GM21786 (cell line): ENCODE measurements at regions not wholly inside any gene's neighbourhood (a gene's known extent, or its start where the extent isn't known, plus 50 kb on each side); places are given as distances from the start of the nearest gene placed in this dataset.

Source experiments
- ATAC-seq: cut with Tn5 transposase; IDR thresholded peaks from one replicate; pipeline ENCODE4 v1.9.1; 2021; ENCODE audit not compliant: unreplicated experiment

DNA sequence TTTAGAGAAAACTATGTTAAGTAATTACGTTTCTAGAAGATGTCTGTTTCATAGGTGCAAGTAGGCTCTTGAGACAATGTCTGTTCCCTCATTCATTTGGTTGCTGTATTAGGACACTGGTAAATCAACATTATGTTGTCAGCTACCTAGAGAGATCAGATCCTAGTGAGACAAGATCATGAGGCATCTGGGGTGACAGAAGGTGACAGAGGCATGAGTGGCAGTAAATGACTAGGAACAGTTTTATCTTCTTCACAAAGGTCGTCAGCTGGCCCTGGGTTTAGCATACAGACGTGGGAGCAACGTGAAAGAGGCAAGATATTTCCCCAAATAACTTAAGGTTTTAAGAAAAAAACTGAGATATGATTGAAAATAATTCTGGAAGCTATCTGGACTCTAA is 1926.3 kb upstream of the WWC1 start:
- ATAC-seq: no peak

GRCh38 chr5:166367391-166367790 is 1924.1 kb upstream of the WWC1 start:
- ATAC-seq: no peak

- ATAC-seq: no peak
Measured at GRCh38 chr5:166369346-166369745, 1922.1 kb upstream of the WWC1 start.

GRCh38 chr5:166369807-166370206 is 1921.6 kb upstream of the WWC1 start:
- ATAC-seq: no peak

DNA sequence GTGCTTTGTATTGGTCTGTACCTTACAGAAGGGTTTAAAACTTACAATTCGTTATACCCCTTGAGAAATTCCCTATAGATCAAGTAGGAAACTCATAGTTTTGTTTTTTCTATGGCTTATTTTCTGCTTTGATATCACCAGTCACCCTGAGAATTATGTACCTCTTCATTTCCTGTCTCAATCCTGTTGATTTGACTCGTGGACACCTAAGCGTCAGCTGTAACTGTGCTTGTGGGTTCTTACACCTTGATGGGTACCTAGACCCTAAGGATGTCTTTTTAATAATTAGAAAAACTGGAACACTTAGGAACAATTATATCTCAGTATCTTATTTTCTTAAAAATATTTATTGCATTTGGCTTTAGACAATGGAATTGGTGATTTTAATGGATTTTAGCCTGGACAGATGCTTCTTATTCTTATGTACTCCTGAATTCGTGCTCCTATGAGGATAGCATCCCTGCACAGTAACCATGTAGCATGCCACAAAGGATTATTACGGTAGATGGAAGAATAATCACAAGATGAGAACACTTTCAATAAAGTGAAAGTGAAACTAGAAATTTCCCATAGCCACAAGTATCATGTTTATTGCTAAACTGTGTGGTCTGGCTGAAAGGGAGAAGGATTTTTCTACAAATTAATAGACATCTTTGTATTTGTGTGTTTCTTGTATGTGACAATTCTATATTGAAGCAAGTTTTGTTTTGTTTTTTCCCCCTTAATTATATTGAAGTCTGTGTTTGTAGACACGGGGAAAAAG is 1920.3 kb upstream of the WWC1 start:
- no peak for ATAC-seq

DNA sequence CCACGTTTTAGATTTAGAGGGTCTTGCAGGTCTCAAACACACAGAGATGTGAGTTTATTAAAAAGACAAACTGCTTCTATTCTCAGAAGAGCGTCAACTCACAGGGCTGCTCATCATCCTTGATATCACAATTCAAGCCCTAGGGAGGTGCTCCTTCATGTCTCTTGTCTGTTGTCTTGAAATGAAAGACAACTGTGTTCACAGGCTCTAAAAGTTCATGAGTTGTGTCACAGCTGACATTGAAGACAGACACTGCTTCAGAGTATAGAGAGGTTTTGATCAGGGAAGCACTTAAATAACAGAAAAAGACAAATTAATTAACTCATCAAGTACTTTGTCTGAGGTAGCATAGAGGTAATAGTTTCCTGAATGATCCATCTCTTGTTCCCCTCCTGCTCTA is 1917.6 kb upstream of the WWC1 start:
- no peak for ATAC-seq

GRCh38 chr5:166377756-166378155 is 1913.7 kb upstream of the WWC1 start:
- no peak for ATAC-seq

DNA sequence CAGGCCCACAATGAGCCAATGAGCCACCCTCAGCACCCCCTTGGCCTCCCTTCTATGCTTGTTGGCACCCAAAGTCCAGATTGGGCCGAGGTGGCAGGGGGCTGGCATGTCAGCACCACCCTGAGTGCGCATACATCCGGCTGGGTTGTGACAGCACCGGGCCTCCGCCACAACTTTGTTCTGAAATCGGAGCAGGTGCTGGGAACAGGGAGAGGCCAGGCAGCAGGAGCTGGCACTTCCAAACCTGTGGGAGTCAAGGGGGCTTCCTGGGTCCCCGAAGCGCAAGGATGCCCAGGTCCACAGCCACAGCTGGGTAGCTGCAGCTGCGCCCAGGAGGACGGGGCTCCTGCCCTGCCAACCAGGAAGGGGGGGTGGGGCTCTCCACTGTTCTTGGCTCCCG is 1911.9 kb upstream of the WWC1 start:
- no peak for ATAC-seq

GRCh38 chr5:166382031-166382430 is 1909.4 kb upstream of the WWC1 start:
- ATAC-seq: no peak

DNA sequence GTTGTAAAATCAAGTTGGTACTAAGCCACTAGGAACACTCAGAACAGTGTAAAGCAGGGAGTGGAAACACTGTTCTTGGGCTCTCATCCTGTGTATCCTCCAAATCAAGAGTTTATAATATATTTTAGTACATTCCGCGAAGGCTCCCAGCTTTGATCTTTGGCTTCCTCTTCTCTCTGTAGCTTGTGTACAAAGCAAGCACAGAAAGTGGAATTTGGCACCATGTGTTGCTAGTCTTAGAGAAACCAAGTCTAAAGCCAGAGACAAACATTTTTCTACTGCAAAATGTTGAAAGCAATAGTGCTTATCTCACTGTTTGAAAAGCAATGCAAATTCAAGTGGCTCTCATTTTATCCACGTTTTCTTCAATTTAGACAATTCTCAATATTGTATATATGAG is 1893.3 kb upstream of the WWC1 start:
- no peak for ATAC-seq

DNA sequence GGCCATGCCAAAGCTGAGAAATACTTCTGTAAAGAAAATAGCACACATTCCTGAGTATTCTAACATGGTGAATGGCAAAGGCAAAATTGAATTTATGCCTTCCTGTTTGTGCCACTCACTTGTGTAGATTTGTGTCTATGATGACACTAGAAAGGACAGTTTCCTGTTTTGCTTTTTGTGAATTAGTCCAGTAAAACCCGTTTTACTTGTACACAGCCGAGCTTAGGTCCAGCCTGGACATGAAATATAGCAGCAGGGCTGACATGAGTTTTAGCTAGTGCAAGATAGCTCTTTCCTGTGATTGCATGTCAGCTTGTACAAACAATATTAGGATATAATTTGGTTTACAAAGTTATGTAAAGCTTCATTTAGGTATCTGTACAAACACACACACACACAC is 1891.7 kb upstream of the WWC1 start:
- ATAC-seq: no peak

GRCh38 chr5:166401391-166401790 is 1890.1 kb upstream of the WWC1 start:
- ATAC-seq: no peak

- ATAC-seq: no peak
Measured at GRCh38 chr5:166412191-166412590, 1879.3 kb upstream of the WWC1 start.

GRCh38 chr5:166427211-166427610 is 1864.2 kb upstream of the WWC1 start:
- ATAC-seq: no peak

DNA sequence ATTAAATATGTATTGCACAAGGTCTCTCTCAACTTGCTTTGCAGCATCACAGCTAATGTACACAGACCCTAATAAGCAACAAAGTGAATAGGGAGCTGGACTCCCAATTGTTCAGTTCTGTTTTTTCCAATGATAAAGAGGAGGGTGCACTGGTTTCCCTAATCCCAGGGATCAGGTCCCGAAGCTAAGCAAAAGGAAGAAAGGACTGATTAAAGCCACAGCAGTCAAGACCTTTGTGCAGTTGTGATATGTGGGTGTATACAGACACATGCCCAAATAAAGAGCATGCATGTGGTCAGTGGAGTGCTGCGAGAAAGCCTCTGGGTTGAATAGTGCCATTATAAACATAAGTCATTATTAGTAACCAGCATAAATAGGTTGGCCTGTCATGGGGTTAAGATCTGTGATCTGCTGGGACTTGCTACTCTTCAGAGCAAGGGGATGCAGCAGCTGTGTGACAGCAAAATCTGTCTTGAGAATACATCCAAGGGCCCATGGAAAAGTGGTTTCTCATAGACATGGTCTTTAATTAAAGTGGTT is 1863.1 kb upstream of the WWC1 start:
- ATAC-seq: no peak

DNA sequence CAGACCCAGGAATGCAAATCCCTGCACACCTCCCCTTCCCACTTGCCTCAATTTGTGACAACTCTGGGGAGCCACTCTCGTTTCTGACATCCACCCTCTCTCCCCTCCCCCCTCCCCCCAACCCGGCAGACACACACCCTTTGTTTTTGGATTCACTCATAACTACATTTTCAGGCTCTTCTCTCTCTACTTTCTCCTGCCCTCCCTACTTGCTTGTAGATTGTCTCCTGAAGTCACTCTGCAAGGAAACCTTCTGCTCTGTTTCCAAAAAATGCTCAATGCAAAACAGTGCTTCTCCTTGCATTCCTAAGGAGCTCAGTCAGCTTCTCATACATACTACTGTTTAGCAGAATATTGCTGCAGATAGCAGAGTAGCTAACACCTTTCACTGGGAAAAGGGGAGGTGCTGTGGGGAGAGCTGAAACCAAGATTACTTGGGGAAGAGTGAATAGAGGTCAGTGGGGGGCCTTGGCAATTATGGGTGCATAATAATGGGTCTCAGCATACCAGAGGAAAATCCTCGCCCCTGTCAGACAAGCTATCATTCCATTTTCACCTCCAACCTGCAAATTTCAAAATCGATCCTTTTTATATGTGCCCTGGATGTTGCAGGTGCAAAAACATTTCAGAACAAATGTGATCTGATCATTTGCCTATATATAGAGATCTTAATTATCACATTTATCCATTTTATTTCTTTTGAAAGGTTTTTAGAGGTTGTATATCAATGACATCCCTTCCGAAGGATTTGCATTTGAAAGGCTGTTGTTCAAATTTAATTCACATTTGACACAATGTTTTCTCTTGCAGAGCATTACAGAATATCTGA is 1860.7 kb upstream of the WWC1 start:
- ATAC-seq: no peak

- ATAC-seq: no peak
Measured at GRCh38 chr5:166431456-166431855, 1860.0 kb upstream of the WWC1 start.

DNA sequence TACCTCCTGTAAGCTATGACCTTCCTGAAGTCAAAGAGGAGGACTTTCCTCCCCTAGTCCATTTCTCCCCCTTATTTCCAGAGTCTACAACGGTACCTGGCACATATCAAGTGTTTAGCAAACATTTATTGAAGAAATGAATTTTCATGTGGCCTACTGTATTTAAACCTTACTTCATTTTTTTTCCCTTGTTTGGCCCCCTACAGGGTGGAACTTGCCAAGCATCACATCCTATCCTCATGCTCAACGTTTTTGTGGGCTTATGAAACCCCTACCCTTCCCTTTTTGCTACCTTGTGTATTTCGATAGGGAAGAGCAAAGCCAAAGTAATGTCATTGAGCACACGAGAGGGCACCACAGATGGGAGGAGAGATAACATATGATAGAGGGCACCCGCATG is 1857.8 kb upstream of the WWC1 start:
- no peak for ATAC-seq

DNA sequence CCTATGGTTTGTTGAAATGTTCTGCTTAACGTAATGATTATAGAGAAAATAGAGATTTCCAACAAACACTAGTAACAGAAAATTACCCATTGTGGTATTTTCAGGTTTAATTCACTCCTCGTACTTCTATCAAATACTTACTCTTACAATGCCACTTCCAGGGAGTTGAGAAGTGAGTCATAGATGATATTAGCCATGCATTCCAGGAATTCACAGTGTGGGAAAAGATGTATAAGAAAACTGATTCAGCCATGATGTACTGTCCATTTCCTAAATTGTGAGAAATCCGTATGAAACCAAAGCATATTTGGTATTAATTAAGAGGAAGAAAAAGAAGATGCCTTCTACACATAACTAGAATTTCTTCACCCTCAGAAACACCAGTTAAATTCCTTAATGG is 1854.6 kb upstream of the WWC1 start:
- no peak for ATAC-seq

DNA sequence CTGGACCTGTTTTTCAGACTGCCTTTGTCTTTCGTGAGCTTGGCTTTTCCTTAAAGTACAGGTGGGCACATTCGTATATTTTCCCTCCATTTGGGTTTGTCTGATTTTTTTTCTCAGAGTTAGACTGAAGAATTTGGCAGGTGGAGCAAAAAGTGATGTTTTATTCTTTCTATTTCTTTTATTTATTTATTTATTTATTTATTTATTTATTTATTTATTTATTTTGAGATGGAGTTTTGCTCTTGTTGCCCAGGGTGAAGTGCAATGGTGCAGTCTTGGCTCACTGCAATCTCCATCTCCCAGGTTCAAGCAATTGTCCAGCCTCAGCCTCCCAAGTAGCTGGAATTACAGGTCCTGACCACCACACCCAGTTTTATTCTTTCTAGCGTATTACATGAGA is 1805.1 kb upstream of the WWC1 start:
- ATAC-seq: no peak

GRCh38 chr5:166488560-166488959 is 1802.9 kb upstream of the WWC1 start:
- ATAC-seq: no peak

- no peak for ATAC-seq
Measured at GRCh38 chr5:166493040-166493439, 1798.4 kb upstream of the WWC1 start.
